Mesenchymal stem cell (in vitro differentiated cells and primary cell): ENCODE measurements at regions not wholly inside any gene's neighbourhood (a gene's known extent, or its start where the extent isn't known, plus 50 kb on each side); places are given as distances from the start of the nearest gene placed in this dataset.

Experiments
- DNase-seq: peaks from one replicate; pipeline ENCODE4 v3.0.0-alpha.2; 2013
- H2AFZ ChIP-seq: one replicate; pipeline ENCODE4 v1.6.1; 2013; ENCODE audit warnings: low read depth, mild to moderate bottlenecking, control low read depth, inconsistent platforms, low read length, moderate library complexity
- H2AK5ac ChIP-seq: 2 replicates; pipeline ENCODE4 v1.6.1; 2013; ENCODE audit warnings: low read length, moderate library complexity, mild to moderate bottlenecking, inconsistent platforms; ENCODE audit not compliant: severe bottlenecking
- H2BK120ac ChIP-seq: one replicate; pipeline ENCODE4 v1.6.1; 2013; ENCODE audit warnings: low read depth, mild to moderate bottlenecking, inconsistent platforms, low read length, moderate library complexity
- H2BK12ac ChIP-seq, 2 experiments: one replicate each; pipeline ENCODE4 v1.6.1; 2013; ENCODE audit warnings: inconsistent platforms in 2 of 2, low read length in 2 of 2, mild to moderate bottlenecking in 2 of 2, moderate library complexity in 2 of 2, control low read depth in 1 of 2
- H2BK15ac ChIP-seq: one replicate; pipeline ENCODE4 v1.6.1; 2013; ENCODE audit warnings: mild to moderate bottlenecking, low read depth, inconsistent platforms; ENCODE audit not compliant: poor library complexity, severe bottlenecking
- H2BK5ac ChIP-seq: 2 replicates; pipeline ENCODE4 v1.6.1; 2013; ENCODE audit warnings: low read depth, mild to moderate bottlenecking, low read length, control low read depth, inconsistent platforms; ENCODE audit not compliant: poor library complexity, severe bottlenecking
- H3K14ac ChIP-seq, 2 experiments: one replicate each; pipeline ENCODE4 v1.6.1; 2013; ENCODE audit warnings: inconsistent platforms in 2 of 2, low read length in 2 of 2, control low read depth in 1 of 2, mild to moderate bottlenecking in 1 of 2, moderate library complexity in 1 of 2
- H3K18ac ChIP-seq, 2 experiments: one replicate each; pipeline ENCODE4 v1.6.1; 2013; ENCODE audit warnings: inconsistent platforms in 2 of 2, low read length in 2 of 2, control low read depth in 1 of 2, low read depth in 1 of 2, mild to moderate bottlenecking in 1 of 2
- H3K23ac ChIP-seq, 2 experiments: one replicate each; pipeline ENCODE4 v1.6.1; 2013; ENCODE audit warnings: inconsistent platforms in 2 of 2, low read length in 2 of 2, mild to moderate bottlenecking in 2 of 2, moderate library complexity in 2 of 2, control low read depth in 1 of 2
- H3K27ac ChIP-seq: 2 replicates; pipeline ENCODE4 v1.5.1; 2013; ENCODE audit warnings: mild to moderate bottlenecking, moderate library complexity, low read length, control low read depth, inconsistent platforms; ENCODE audit not compliant: poor library complexity, severe bottlenecking
- H3K27me3 ChIP-seq, 2 experiments: 2 replicates each; pipeline versions ENCODE4 v1.6.1 to v1.7.0; 2013; ENCODE audit warnings: low read length in 2 of 2, mild to moderate bottlenecking in 2 of 2, moderate library complexity in 2 of 2, control low read depth in 1 of 2, inconsistent platforms in 1 of 2; ENCODE audit not compliant: control insufficient read depth in 1 of 2, insufficient read depth in 1 of 2
- H3K36me3 ChIP-seq, 2 experiments: 2 replicates each; pipeline versions ENCODE4 v1.6.1 to v1.7.0; 2013; ENCODE audit warnings: low read length in 2 of 2, control low read depth in 1 of 2, inconsistent platforms in 1 of 2, low read depth in 1 of 2, mild to moderate bottlenecking in 1 of 2; ENCODE audit not compliant: insufficient read depth in 2 of 2, control insufficient read depth in 1 of 2
- H3K4ac ChIP-seq, 2 experiments: one replicate each; pipeline ENCODE4 v1.6.1; 2013; ENCODE audit warnings: inconsistent platforms in 2 of 2, low read length in 2 of 2, mild to moderate bottlenecking in 2 of 2, moderate library complexity in 2 of 2, control low read depth in 1 of 2, low read depth in 1 of 2
- H3K4me1 ChIP-seq: 2 replicates; pipeline ENCODE4 v1.6.1; 2013; ENCODE audit warnings: low read depth, low read length, control low read depth; ENCODE audit not compliant: control insufficient read depth, insufficient read depth
- H3K4me2 ChIP-seq: 2 replicates; pipeline ENCODE4 v1.6.1; 2013; ENCODE audit warnings: low read length, mild to moderate bottlenecking, inconsistent platforms; ENCODE audit not compliant: poor library complexity, severe bottlenecking
- H3K4me3 ChIP-seq, 2 experiments: 2 replicates each; pipeline versions ENCODE4 v1.5.1 to v1.7.0; 2013; ENCODE audit warnings: low read length in 2 of 2, mild to moderate bottlenecking in 2 of 2, control low read depth in 1 of 2, low read depth in 1 of 2; ENCODE audit not compliant: insufficient read depth in 1 of 2
- H3K79me1 ChIP-seq: replicated peaks from 2 replicates; pipeline ENCODE4 v1.6.1; 2013; ENCODE audit warnings: mild to moderate bottlenecking, control low read depth, low read length, inconsistent platforms; ENCODE audit not compliant: poor library complexity, severe bottlenecking
- H3K9ac ChIP-seq: 2 replicates; pipeline ENCODE4 v1.7.0; 2013; ENCODE audit warnings: mild to moderate bottlenecking, low read length, moderate library complexity
- H3K9me3 ChIP-seq: 2 replicates; pipeline ENCODE4 v1.7.0; 2013; ENCODE audit warnings: mild to moderate bottlenecking, low read length; ENCODE audit not compliant: control insufficient read depth
- H4K8ac ChIP-seq: one replicate; pipeline ENCODE4 v1.6.1; 2013; ENCODE audit warnings: inconsistent platforms, mild to moderate bottlenecking, low read length, moderate library complexity
- H4K91ac ChIP-seq: one replicate; pipeline ENCODE4 v1.6.1; 2013; ENCODE audit warnings: mild to moderate bottlenecking, low read length, inconsistent platforms
- WGBS: methylation state at CpG from one replicate; pipeline ENCODE4 v1.1.7; 2013; ENCODE audit warnings: mixed read lengths; 5-methylcytosine and 5-hydroxymethylcytosine counted together

DNA sequence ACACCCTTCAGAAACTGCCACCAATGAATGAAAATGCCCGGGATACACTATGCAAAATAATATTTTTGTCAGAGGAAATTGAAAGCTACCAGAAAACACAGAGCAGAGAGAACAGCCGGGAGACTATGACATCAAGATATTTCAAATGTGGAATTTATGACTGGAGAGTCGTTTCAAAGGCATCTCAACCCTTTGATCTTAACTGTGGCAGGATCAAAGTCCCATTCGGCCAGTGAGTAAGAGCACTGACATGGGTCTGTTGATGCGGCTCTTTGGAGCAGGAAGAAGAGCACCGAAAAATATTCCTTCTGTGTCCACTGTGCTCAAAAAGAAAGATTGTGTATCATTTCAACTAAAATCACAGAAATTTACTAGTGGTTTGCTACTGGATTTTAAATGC, 201.9 kb downstream of the RFC3 start:
- Histone ChIP-seq H3K79me1 (no peaks in the 10 kb centered on the region), H3K9me3 (peaks cover 15% of the 10 kb centered on the region), H3K36me3 (no peaks in the 10 kb centered on the region), H2BK12ac (no peak overlapping the region), H3K4ac (no peak overlapping the region), H3K18ac (no peak overlapping the region), H2BK5ac (no peak overlapping the region), H2BK120ac (no peak overlapping the region), H3K4me2 (no peak overlapping the region), H4K8ac (no peak overlapping the region), H2AFZ (no peak overlapping the region), H3K27ac (no peak overlapping the region), H3K4me3 (no peak overlapping the region), H2AK5ac (no peak overlapping the region), H3K23ac (no peak overlapping the region), H3K4me1 (no peaks in the 10 kb centered on the region), H3K9ac (no peak overlapping the region), H3K27me3 (no peaks in the 10 kb centered on the region), H2BK15ac (no peak overlapping the region), H4K91ac (no peak overlapping the region), H3K14ac (no peak overlapping the region)
- WGBS = 44% methylated on average over 5 of the region's 6 CpGs
- DNase-seq = no peak

GRCh38 chr13:34020388-34020787, 202.4 kb downstream of the RFC3 start:
- Histone ChIP-seq H2AFZ (no peak overlapping the region), H3K27me3 (no peaks in the 10 kb centered on the region), H3K4ac (no peak overlapping the region), H3K18ac (no peak overlapping the region), H2BK5ac (no peak overlapping the region), H3K79me1 (no peaks in the 10 kb centered on the region), H4K8ac (no peak overlapping the region), H2BK120ac (no peak overlapping the region), H3K4me2 (no peak overlapping the region), H3K4me3 (no peak overlapping the region), H2BK15ac (no peak overlapping the region), H2AK5ac (no peak overlapping the region), H3K9ac (no peak overlapping the region), H3K14ac (no peak overlapping the region), H3K36me3 (no peaks in the 10 kb centered on the region), H4K91ac (no peak overlapping the region), H3K4me1 (no peaks in the 10 kb centered on the region), H2BK12ac (no peak overlapping the region), H3K23ac (no peak overlapping the region), H3K9me3 (peaks cover 15% of the 10 kb centered on the region), H3K27ac (no peak overlapping the region)
- 89% methylated on average over 3 of the region's 3 CpGs for WGBS
- DNase-seq = no peak

GRCh38 chr13:34021619-34022018, 203.7 kb downstream of the RFC3 start:
- Histone ChIP-seq H3K4ac (no peak overlapping the region), H3K36me3 (no peaks in the 10 kb centered on the region), H3K27ac (no peak overlapping the region), H2BK120ac (no peak overlapping the region), H2BK12ac (no peak overlapping the region), H3K4me1 (peaks cover 1% of the 10 kb centered on the region), H3K27me3 (no peaks in the 10 kb centered on the region), H3K4me2 (no peak overlapping the region), H3K14ac (no peak overlapping the region), H2AFZ (no peak overlapping the region), H2AK5ac (no peak overlapping the region), H3K4me3 (no peak overlapping the region), H3K9ac (no peak overlapping the region), H3K79me1 (no peaks in the 10 kb centered on the region), H2BK5ac (no peak overlapping the region), H4K91ac (no peak overlapping the region), H3K23ac (no peak overlapping the region), H4K8ac (no peak overlapping the region), H3K18ac (no peak overlapping the region), H2BK15ac (no peak overlapping the region), H3K9me3 (peaks cover 19% of the 10 kb centered on the region)
- no peak for DNase-seq

GRCh38 chr13:34025746-34026145, 207.8 kb downstream of the RFC3 start:
- no peak overlapping the region for H3K4ac ChIP-seq
- H3K27me3 ChIP-seq = no peaks in the 10 kb centered on the region
- no peak overlapping the region for H2BK15ac ChIP-seq
- no peak overlapping the region for H4K91ac ChIP-seq
- peaks cover 17% of the 10 kb centered on the region for H3K9me3 ChIP-seq
- no peak overlapping the region for H4K8ac ChIP-seq
- H3K4me2 ChIP-seq = no peak overlapping the region
- H3K23ac ChIP-seq = no peak overlapping the region
- 0% methylated on average over 1 of the region's 1 CpG for WGBS
- H3K27ac ChIP-seq = no peak overlapping the region
- H3K79me1 ChIP-seq = no peaks in the 10 kb centered on the region
- no peak overlapping the region for H3K9ac ChIP-seq
- H2BK120ac ChIP-seq = no peak overlapping the region
- H2AK5ac ChIP-seq = no peak overlapping the region
- H2BK5ac ChIP-seq = no peak overlapping the region
- H3K4me1 ChIP-seq = peaks cover 1% of the 10 kb centered on the region
- peak overlapping the region in 1 of 2 experiments; percentile 62 for H3K18ac ChIP-seq
- no peak overlapping the region for H3K4me3 ChIP-seq
- peak; percentile 16 for DNase-seq
- H2AFZ ChIP-seq = no peak overlapping the region
- H2BK12ac ChIP-seq = no peak overlapping the region
- H3K36me3 ChIP-seq = no peaks in the 10 kb centered on the region
- H3K14ac ChIP-seq = no peak overlapping the region
